SK-N-MC (cell line): ENCODE measurements at regions not wholly inside any gene's neighbourhood (a gene's known extent, or its start where the extent isn't known, plus 50 kb on each side); places are given as distances from the start of the nearest gene placed in this dataset.

Source experiments
- EZH2 ChIP-seq: fragments of 200-600 bp; sonication (generic); IDR thresholded peaks from one replicate; pipeline ENCODE4 v1.6.1; 2017; ENCODE audit warnings: antibody characterized with exemption
- POLR2AphosphoS5 ChIP-seq: IDR thresholded peaks from 2 replicates; pipeline ENCODE4 v1.6.1; 2012; ENCODE audit warnings: mild to moderate bottlenecking, low read depth, low read length, borderline replicate concordance

GRCh38 chr10:33506838-33507661 lies 172.6 kb upstream of the NRP1 start:
- TF ChIP-seq POLR2AphosphoS5 (no peak), EZH2 (no peak)
